Neural progenitor cell (in vitro differentiated cells): ENCODE measurements at regions not wholly inside any gene's neighbourhood (a gene's known extent, or its start where the extent isn't known, plus 50 kb on each side); places are given as distances from the start of the nearest gene placed in this dataset.

Experiments
- DNase-seq: peaks from one replicate; pipeline ENCODE4 v3.0.0-alpha.2; 2016; ENCODE audit warnings: low spot score
- H2AFZ ChIP-seq: fragments of 200-600 bp; sonication (generic); replicated peaks from 2 replicates; pipeline ENCODE4 v1.6.1; 2016; ENCODE audit warnings: antibody characterized with exemption
- H3F3A ChIP-seq: fragments of 200-600 bp; sonication (generic); 2 replicates; pipeline ENCODE4 v1.6.1; 2016; ENCODE audit warnings: antibody characterized with exemption, low read depth
- H3K27ac ChIP-seq: fragments of 200-600 bp; sonication (generic); 2 replicates; pipeline ENCODE4 v1.5.1; 2016; ENCODE audit warnings: mild to moderate bottlenecking
- H3K27me3 ChIP-seq: fragments of 200-600 bp; sonication (generic); 2 replicates; pipeline ENCODE4 v1.6.1; 2016; ENCODE audit warnings: mild to moderate bottlenecking, moderate library complexity
- H3K36me3 ChIP-seq: fragments of 200-600 bp; sonication (generic); 2 replicates; pipeline ENCODE4 v1.5.1; 2016
- H3K4me1 ChIP-seq: fragments of 200-600 bp; sonication (generic); 2 replicates; pipeline ENCODE4 v1.6.1; 2016; ENCODE audit warnings: mixed run types
- H3K4me2 ChIP-seq: fragments of 200-600 bp; sonication (generic); 2 replicates; pipeline ENCODE4 v1.6.1; 2016
- H3K4me3 ChIP-seq: fragments of 200-600 bp; sonication (generic); 2 replicates; pipeline ENCODE4 v1.5.1; 2016
- H3K79me2 ChIP-seq: fragments of 200-600 bp; sonication (generic); 2 replicates; pipeline ENCODE4 v1.6.1; 2016; ENCODE audit warnings: low read depth
- H3K9ac ChIP-seq: fragments of 200-600 bp; sonication (generic); 2 replicates; pipeline ENCODE4 v1.6.1; 2016
- H3K9me3 ChIP-seq: fragments of 200-600 bp; sonication (generic); 2 replicates; pipeline ENCODE4 v1.5.1; 2016; ENCODE audit warnings: low read depth
- H4K20me1 ChIP-seq: fragments of 200-600 bp; sonication (generic); 2 replicates; pipeline ENCODE4 v1.6.1; 2016; ENCODE audit warnings: low read depth
- H3K27ac Mint-ChIP-seq: 3 replicates; pipeline ENCODE4 v1.8.0; 2021; ENCODE audit warnings: mixed read lengths
- H3K27me3 Mint-ChIP-seq: 2 replicates; pipeline ENCODE4 v1.8.0; 2022; ENCODE audit warnings: low read depth, mild to moderate bottlenecking, inconsistent platforms, moderate library complexity, mixed read lengths; ENCODE audit not compliant: insufficient read depth
- H3K36me3 Mint-ChIP-seq: 3 replicates; pipeline ENCODE4 v1.8.0; 2021; ENCODE audit warnings: mixed read lengths
- H3K4me1 Mint-ChIP-seq: 3 replicates; pipeline ENCODE4 v1.8.0; 2021; ENCODE audit warnings: mixed read lengths
- H3K4me3 Mint-ChIP-seq: 3 replicates; pipeline ENCODE4 v1.8.0; 2021; ENCODE audit warnings: mild to moderate bottlenecking, moderate library complexity, mixed read lengths
- H3K9me3 Mint-ChIP-seq: 3 replicates; pipeline ENCODE4 v1.8.0; 2020; ENCODE audit warnings: mixed read lengths
- EZH2 ChIP-seq: fragments of 200-600 bp; sonication (generic); IDR thresholded peaks from 2 replicates; pipeline ENCODE4 v1.6.1; 2017; ENCODE audit warnings: antibody characterized with exemption, mild to moderate bottlenecking, moderate library complexity
- EZH2phosphoT487 ChIP-seq: fragments of 200-600 bp; sonication (generic); IDR thresholded peaks from 2 replicates; pipeline ENCODE4 v1.6.1; 2017; ENCODE audit warnings: antibody characterized with exemption
- TF ChIP-seq, protein P1 (sequence below): fragments of 200-600 bp; sonication (generic); IDR thresholded peaks from 2 replicates; pipeline ENCODE4 v1.5.1; 2017; ENCODE audit warnings: antibody characterized with exemption, mild to moderate bottlenecking

GRCh38 chr2:160917850-160918249 lies 242.4 kb upstream of the TANK start:
- Histone ChIP-seq H3K4me1 (peaks cover 9% of the 10 kb centered on the region), H3K4me2 (no peak overlapping the region), H3K79me2 (no peaks in the 10 kb centered on the region), H3F3A (no peaks in the 10 kb centered on the region), H3K36me3 (no peaks in the 10 kb centered on the region), H3K4me3 (no peak overlapping the region), H3K9ac (no peak overlapping the region), H3K27ac (no peak overlapping the region), H3K27me3 (no peaks in the 10 kb centered on the region), H4K20me1 (no peaks in the 10 kb centered on the region), H2AFZ (no peak overlapping the region), H3K9me3 (no peaks in the 10 kb centered on the region)
- Mint-ChIP-seq H3K4me3 (no peak overlapping the region), H3K4me1 (no peaks in the 10 kb centered on the region), H3K27me3 (peaks cover 8% of the 10 kb centered on the region), H3K36me3 (no peaks in the 10 kb centered on the region), H3K9me3 (peaks cover 5% of the 10 kb centered on the region), H3K27ac (no peak overlapping the region)
- TF ChIP-seq EZH2 (no peak), EZH2phosphoT487 (no peak)
- TF ChIP-seq, protein P1, sequence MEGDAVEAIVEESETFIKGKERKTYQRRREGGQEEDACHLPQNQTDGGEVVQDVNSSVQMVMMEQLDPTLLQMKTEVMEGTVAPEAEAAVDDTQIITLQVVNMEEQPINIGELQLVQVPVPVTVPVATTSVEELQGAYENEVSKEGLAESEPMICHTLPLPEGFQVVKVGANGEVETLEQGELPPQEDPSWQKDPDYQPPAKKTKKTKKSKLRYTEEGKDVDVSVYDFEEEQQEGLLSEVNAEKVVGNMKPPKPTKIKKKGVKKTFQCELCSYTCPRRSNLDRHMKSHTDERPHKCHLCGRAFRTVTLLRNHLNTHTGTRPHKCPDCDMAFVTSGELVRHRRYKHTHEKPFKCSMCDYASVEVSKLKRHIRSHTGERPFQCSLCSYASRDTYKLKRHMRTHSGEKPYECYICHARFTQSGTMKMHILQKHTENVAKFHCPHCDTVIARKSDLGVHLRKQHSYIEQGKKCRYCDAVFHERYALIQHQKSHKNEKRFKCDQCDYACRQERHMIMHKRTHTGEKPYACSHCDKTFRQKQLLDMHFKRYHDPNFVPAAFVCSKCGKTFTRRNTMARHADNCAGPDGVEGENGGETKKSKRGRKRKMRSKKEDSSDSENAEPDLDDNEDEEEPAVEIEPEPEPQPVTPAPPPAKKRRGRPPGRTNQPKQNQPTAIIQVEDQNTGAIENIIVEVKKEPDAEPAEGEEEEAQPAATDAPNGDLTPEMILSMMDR = no peak
- DNase-seq = no peak

DNA sequence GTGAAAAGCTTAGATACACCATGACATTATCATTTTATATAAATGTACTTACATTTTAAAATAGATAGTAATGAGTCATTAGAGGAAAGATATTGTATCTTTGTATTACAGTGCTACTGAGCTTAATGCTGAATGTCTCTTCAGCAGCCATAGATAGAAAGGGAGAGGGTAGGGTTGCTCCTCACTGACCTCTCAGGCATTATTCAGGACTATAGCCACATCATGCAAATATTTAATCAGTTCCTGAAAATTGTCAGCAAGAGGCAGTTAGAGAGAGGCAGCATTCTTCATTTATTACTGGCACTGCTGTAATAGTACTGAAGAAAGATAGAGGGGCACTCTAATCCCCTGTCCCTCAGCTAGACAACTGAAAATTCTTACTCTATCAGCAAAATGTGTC lies 242.0 kb upstream of the TANK start:
- no peak overlapping the region for H3K27ac ChIP-seq
- peaks cover 7% of the 10 kb centered on the region for H3K27me3 Mint-ChIP-seq

DNA sequence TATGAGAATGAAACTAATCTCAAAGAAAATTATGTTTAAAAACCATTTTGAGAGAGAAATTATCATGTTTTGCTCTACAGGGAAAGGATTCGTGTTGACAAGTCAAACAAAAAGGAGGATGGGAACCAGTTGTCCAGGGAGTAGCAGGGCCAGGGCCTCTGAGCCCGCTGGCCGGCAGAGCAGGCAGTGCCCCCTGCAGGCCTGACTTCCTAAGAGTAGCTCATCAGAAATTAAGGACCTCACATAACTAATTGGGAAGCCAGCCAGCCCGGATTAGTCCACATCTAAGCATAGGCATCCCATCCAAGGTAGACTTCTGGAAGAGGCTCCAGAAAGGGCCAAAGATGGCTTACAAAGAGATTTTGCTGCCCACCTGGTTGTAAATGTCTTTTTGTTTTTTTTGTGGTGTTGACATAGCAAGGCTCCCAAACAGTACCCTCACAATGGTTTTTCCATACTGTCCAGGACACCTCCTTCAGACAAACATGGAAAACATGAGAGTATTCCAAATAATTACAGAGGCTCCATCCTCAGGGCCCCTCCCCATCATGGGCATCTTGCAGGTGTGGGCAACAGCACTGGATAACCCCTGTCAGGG lies 241.2 kb upstream of the TANK start:
- DNase-seq = peak; percentile 82
- no peaks in the 10 kb centered on the region for H3K4me1 Mint-ChIP-seq

More for the DNA sequence above, 242.0 kb upstream of the TANK start:
- H3K9me3 Mint-ChIP-seq = peaks cover 5% of the 10 kb centered on the region
- no peaks in the 10 kb centered on the region for H3K36me3 ChIP-seq
- H3F3A ChIP-seq = no peaks in the 10 kb centered on the region
- H3K4me2 ChIP-seq = no peak overlapping the region
- H3K4me1 Mint-ChIP-seq = no peaks in the 10 kb centered on the region
- H3K27me3 ChIP-seq = no peaks in the 10 kb centered on the region
- no peaks in the 10 kb centered on the region for H3K9me3 ChIP-seq
- TF ChIP-seq EZH2phosphoT487 (no peak), EZH2 (no peak)
- TF ChIP-seq, protein P1 = no peak
- no peaks in the 10 kb centered on the region for H3K79me2 ChIP-seq
- no peak overlapping the region for H3K4me3 Mint-ChIP-seq
- no peak overlapping the region for H3K9ac ChIP-seq
- no peak overlapping the region for H3K27ac Mint-ChIP-seq
- no peaks in the 10 kb centered on the region for H3K36me3 Mint-ChIP-seq
- no peak overlapping the region for H2AFZ ChIP-seq
- H3K4me3 ChIP-seq = no peak overlapping the region
- no peaks in the 10 kb centered on the region for H4K20me1 ChIP-seq
- DNase-seq = no peak
- H3K4me1 ChIP-seq = peaks cover 9% of the 10 kb centered on the region

More for the DNA sequence above, 241.2 kb upstream of the TANK start:
- peaks cover 3% of the 10 kb centered on the region for H3K27me3 Mint-ChIP-seq
- Histone ChIP-seq H3F3A (no peaks in the 10 kb centered on the region), H3K4me2 (no peak overlapping the region), H3K27me3 (no peaks in the 10 kb centered on the region), H3K9me3 (no peaks in the 10 kb centered on the region), H3K79me2 (no peaks in the 10 kb centered on the region), H3K4me3 (no peak overlapping the region), H3K36me3 (no peaks in the 10 kb centered on the region), H3K4me1 (peaks cover 9% of the 10 kb centered on the region), H3K9ac (no peak overlapping the region), H3K27ac (no peak overlapping the region), H4K20me1 (no peaks in the 10 kb centered on the region), H2AFZ (no peak overlapping the region)
- no peaks in the 10 kb centered on the region for H3K36me3 Mint-ChIP-seq
- no peak overlapping the region for H3K27ac Mint-ChIP-seq
- TF ChIP-seq, protein P1 = peak; percentile 75
- TF ChIP-seq EZH2phosphoT487 (no peak), EZH2 (no peak)
- no peak overlapping the region for H3K4me3 Mint-ChIP-seq
- peaks cover 5% of the 10 kb centered on the region for H3K9me3 Mint-ChIP-seq
